HepG2 (cell line): ENCODE measurements at regions not wholly inside any gene's neighbourhood (a gene's known extent, or its start where the extent isn't known, plus 50 kb on each side); places are given as distances from the start of the nearest gene placed in this dataset.

ENCODE experiments used
- ATAC-seq: fragments of 200-7000 bp; cut with Tn5 transposase; 3 replicates; pipeline ENCODE4 v1.9.1; 2020; ENCODE audit warnings: mild to moderate bottlenecking, moderate library complexity
- BruUV-seq: library from RNA; stranded (reverse); fragments of 400-500 nt; replicated peaks from 2 replicates; lab custom pipeline; 2021; lab: Mats Ljungman, UMichigan
- CTCF ChIA-PET: fragments of 300-600 bp; formaldehyde crosslinking; extraction: SDS; loops from one replicate; lab custom pipeline; 2021; ENCODE audit warnings: low total read pairs, inconsistent platforms, low intra/inter-chr PET ratio; lab: Yijun Ruan, JAX
- POLR2A ChIA-PET: fragments of 350-600 bp; sonication (Branson Sonifier 250); formaldehyde crosslinking; loops from one replicate; lab custom pipeline; 2020; ENCODE audit warnings: antibody characterized with exemption, inconsistent platforms; lab: Yijun Ruan, JAX
- DNase-seq: peaks from one replicate; pipeline ENCODE4 v3.0.0-alpha.2; 2015; ENCODE audit warnings: low spot score
- FAIRE-seq: peaks from 3 replicates; lab custom pipeline; 2011; peaks lifted over from hg19 to GRCh38; lab: Jason Lieb, UNC
- H2AFZ ChIP-seq: one replicate; pipeline ENCODE4 v1.6.1; 2011; ENCODE audit warnings: low read length, inconsistent platforms
- H3K27ac ChIP-seq: fragments of 300-600 bp; 3 replicates; pipeline ENCODE4 v1.8.0; 2011; ENCODE audit warnings: mixed run types, mild to moderate bottlenecking, mixed read lengths, low read length, inconsistent platforms; ENCODE audit not compliant: insufficient read depth; ENCODE audit errors: extremely low read length
- H3K27me3 ChIP-seq, 2 experiments: fragments of 200-600 bp in 1 of 2; 2 replicates in 1 of 2; 3 replicates in 1 of 2; pipeline versions ENCODE4 v1.6.0 to v1.8.0; 2011; ENCODE audit warnings: low read length in 2 of 2, mild to moderate bottlenecking in 2 of 2, moderate library complexity in 2 of 2, inconsistent platforms in 1 of 2; ENCODE audit not compliant: insufficient read depth in 2 of 2, control insufficient read depth in 1 of 2
- H3K36me3 ChIP-seq, 2 experiments: fragments of 200-600 bp in 1 of 2; replicated peaks in 1 of 2; 2 replicates in 1 of 2; 3 replicates in 1 of 2; pipeline versions ENCODE4 v1.5.1 to v1.8.0; 2011; ENCODE audit warnings: low read length in 2 of 2, inconsistent platforms in 1 of 2; ENCODE audit not compliant: insufficient read depth in 2 of 2, control insufficient read depth in 1 of 2
- H3K4me1 ChIP-seq: 2 replicates; pipeline ENCODE4 v1.5.1; 2012; ENCODE audit warnings: low read length, inconsistent platforms; ENCODE audit not compliant: insufficient read depth
- H3K4me2 ChIP-seq: 2 replicates; pipeline ENCODE4 v1.6.0; 2011; ENCODE audit warnings: low read depth, low read length, inconsistent platforms
- H3K4me3 ChIP-seq, 3 experiments: fragments of 200-600 bp in 1 of 3; sonication (generic), shearing (Covaris generic) in 1 of 3; replicated peaks in 1 of 3; 2 replicates each; pipeline ENCODE4 v1.5.1; 2011 to 2016; ENCODE audit warnings: low read length in 3 of 3, inconsistent platforms in 2 of 3, low read depth in 2 of 3, mild to moderate bottlenecking in 2 of 3, control low read depth in 1 of 3, mixed read lengths in 1 of 3; ENCODE audit not compliant: insufficient read depth in 1 of 3
- H3K79me2 ChIP-seq: one replicate; pipeline ENCODE4 v1.6.1; 2011; ENCODE audit warnings: low read length, inconsistent platforms; ENCODE audit not compliant: insufficient read depth
- H3K9ac ChIP-seq: 2 replicates; pipeline ENCODE4 v1.6.0; 2011; ENCODE audit warnings: mild to moderate bottlenecking, low read depth, low read length, inconsistent platforms; ENCODE audit not compliant: insufficient read depth
- H3K9me3 ChIP-seq: 2 replicates; pipeline ENCODE4 v1.5.1; 2012; ENCODE audit warnings: mild to moderate bottlenecking, low read length
- H4K20me1 ChIP-seq: 2 replicates; pipeline ENCODE4 v1.6.0; 2011; ENCODE audit warnings: inconsistent platforms, mild to moderate bottlenecking, low read length, moderate library complexity; ENCODE audit not compliant: insufficient read depth
- BRD4 ChIP-seq: sonication (generic); formaldehyde crosslinking; IDR thresholded peaks from 2 replicates; pipeline ENCODE4 v1.4.0; 2020; ENCODE audit warnings: missing genetic modification reagents
- PITX1 ChIP-seq: sonication (generic); formaldehyde crosslinking; IDR thresholded peaks from 2 replicates; pipeline ENCODE4 v1.5.1; 2020; ENCODE audit warnings: mild to moderate bottlenecking, missing genetic modification reagents
- SP1 ChIP-seq, 2 experiments: fragments of 450-650 bp in 1 of 2; sonication (generic) in 1 of 2; formaldehyde crosslinking in 1 of 2; IDR thresholded peaks; 2 replicates each; pipeline versions ENCODE4 v1.4.0 to v1.6.1; 2016 to 2020; ENCODE audit warnings: missing genetic modification reagents in 1 of 2
- SRSF1 ChIP-seq: fragments of 200-400 bp; formaldehyde crosslinking; optimal IDR thresholded peaks from 2 replicates; pipeline ENCODE3; 2017; ENCODE audit warnings: mild to moderate bottlenecking, low read depth, low read length, moderate library complexity
- ZNF501 ChIP-seq: sonication (generic); formaldehyde crosslinking; IDR thresholded peaks from 2 replicates; pipeline ENCODE4 v1.5.1; 2020; ENCODE audit warnings: mild to moderate bottlenecking, moderate library complexity, missing genetic modification reagents
- ZNF556 ChIP-seq: sonication (generic); formaldehyde crosslinking; IDR thresholded peaks from 2 replicates; pipeline ENCODE4 v1.4.0; 2020; ENCODE audit warnings: mild to moderate bottlenecking, missing genetic modification reagents, borderline replicate concordance
- ZNF7 ChIP-seq: IDR thresholded peaks from 2 replicates; pipeline ENCODE4 v1.6.1; 2016; ENCODE audit warnings: missing biosample characterization, missing genetic modification reagents
- ZNF746 ChIP-seq: sonication (generic); formaldehyde crosslinking; IDR thresholded peaks from 2 replicates; pipeline ENCODE4 v1.8.0; 2022; ENCODE audit warnings: mild to moderate bottlenecking, missing genetic modification reagents
- WGBS: methylation state at CpG from one replicate; pipeline ENCODE4 v1.1.6; 2017; ENCODE audit warnings: low lambda C conversion rate; 5-methylcytosine and 5-hydroxymethylcytosine counted together
- in situ Hi-C: cut with HindIII; loops from 2 replicates; pipeline ENCODE4 v1.10.0; 2017; ENCODE audit warnings: low pct_unique_long_range_greater_than_20kb; ENCODE audit not compliant: extremely low pct_ligation_motif_present
- intact Hi-C: fragments of 100-400 bp; cut with micrococcal nuclease; formaldehyde crosslinking; loops from one replicate; pipeline ENCODE4 v1.10.0; 2022; ENCODE audit not compliant: unreplicated experiment
- TF ChIP-seq, protein P1 (sequence below): sonication (generic); formaldehyde crosslinking; IDR thresholded peaks from 2 replicates; pipeline ENCODE4 v1.8.0; 2022; ENCODE audit warnings: missing genetic modification reagents, mild to moderate bottlenecking, inconsistent platforms, borderline replicate concordance

DNA sequence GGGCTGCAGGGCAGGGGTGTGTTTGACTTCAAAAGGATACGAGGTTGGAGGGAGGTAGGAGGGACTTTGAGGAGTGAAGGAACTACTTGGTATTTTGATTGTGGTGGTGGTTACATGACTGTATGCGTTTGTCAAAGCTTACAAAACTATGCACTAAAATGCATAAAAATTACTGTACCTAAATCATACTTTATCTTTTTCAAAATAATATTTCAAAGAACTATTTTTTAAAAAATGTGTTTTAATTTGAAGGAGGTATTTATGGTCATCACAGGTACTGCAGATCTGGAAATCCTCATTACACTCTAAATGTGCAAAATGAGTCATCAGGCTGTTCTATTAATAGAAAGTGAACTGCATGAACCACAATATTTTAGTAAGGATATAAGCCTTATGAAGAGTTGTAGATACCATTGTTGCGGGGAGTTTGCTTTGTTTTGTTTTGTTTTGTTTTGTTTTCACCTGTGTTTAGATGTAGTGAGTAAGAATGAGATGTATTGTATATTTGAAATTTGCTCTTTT, 116.9 kb downstream of the ARRDC3 start:
- Histone ChIP-seq H3K27me3 (no peaks in the 10 kb centered on the region), H3K9ac (no peak overlapping the region), H3K4me3 (no peak overlapping the region), H2AFZ (no peak overlapping the region), H3K79me2 (no peaks in the 10 kb centered on the region), H3K36me3 (no peaks in the 10 kb centered on the region), H3K27ac (no peak overlapping the region), H3K9me3 (no peaks in the 10 kb centered on the region), H3K4me1 (no peaks in the 10 kb centered on the region), H3K4me2 (no peak overlapping the region), H4K20me1 (no peaks in the 10 kb centered on the region)
- ATAC-seq (no peak), FAIRE-seq (no peak), DNase-seq (no peak)
- WGBS = 20% methylated on average over 3 of the region's 3 CpGs
- TF ChIP-seq SRSF1 = no peak
- TF ChIP-seq SP1 (IDR thresholded peaks at IDR 0.05) = no peak
- TF ChIP-seq SP1 (CRISPR knock-in tag; IDR thresholded peaks at IDR 0.05) = no peak
- no peak for TF ChIP-seq ZNF746 (CRISPR knock-in tag)
- no peak for TF ChIP-seq PITX1 (CRISPR knock-in tag)
- no peak for TF ChIP-seq ZNF501
- TF ChIP-seq BRD4 (CRISPR knock-in tag) = no peak
- TF ChIP-seq, protein P1, sequence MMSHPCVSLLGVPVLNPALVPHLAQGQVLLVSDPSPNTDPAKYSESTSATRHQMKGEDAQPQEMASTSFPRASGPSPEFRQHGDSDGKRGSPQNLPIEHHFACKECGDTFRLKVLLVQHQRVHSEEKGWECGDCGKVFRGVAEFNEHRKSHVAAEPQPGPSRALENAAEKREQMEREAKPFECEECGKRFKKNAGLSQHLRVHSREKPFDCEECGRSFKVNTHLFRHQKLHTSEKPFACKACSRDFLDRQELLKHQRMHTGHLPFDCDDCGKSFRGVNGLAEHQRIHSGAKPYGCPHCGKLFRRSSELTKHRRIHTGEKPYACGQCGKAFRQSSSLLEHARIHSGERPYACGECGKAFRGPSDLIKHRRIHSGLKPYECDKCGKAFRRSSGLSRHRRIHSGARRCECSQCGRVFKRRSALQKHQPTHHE (CRISPR knock-in tag) = no peak
- no peak for TF ChIP-seq ZNF556
- TF ChIP-seq ZNF7 = no peak
- ChIA-PET CTCF (no interaction called here), POLR2A (no interaction called here)
- intact Hi-C loops = no loop called here
- BruUV-seq = no TSS peak
- in situ Hi-C loops = no loop called here
